ENCODE measurements at regions not wholly inside any gene's neighbourhood (a gene's known extent, or its start where the extent isn't known, plus 50 kb on each side); places are given as distances from the start of the nearest gene placed in this dataset.

DNA sequence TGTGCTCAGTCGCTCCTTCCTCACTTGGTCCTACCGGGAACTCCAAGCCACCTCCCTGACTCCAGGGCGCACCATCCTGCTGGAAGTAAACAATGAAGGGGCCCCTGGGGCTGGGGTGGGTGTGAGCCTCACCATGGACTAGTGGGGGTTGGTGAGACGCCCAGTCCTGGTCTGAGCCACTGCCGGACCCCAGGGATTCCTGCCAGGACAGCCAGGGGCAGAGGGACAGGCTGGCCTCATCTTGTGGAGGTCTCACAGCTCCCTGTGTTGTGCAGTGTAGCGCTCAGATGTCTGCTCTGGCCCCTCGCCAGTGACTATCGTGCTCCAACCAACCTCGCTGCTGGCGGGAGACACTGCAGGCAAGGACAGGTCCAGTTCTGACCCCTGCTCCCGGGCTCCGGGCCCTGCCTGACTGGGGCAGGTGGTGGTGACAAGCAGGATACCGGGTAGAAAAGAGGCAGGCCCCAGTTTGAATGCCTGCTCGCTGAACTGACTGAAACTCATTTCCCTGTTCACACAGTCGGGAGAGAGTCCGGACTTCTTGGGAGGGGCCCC lies 1021.4 kb downstream of the BRD1 start:
- no peak overlapping the region for H3K4me3 ChIP-seq (ENCODE audit: severe bottlenecking)
- TF ChIP-seq, protein P1, sequence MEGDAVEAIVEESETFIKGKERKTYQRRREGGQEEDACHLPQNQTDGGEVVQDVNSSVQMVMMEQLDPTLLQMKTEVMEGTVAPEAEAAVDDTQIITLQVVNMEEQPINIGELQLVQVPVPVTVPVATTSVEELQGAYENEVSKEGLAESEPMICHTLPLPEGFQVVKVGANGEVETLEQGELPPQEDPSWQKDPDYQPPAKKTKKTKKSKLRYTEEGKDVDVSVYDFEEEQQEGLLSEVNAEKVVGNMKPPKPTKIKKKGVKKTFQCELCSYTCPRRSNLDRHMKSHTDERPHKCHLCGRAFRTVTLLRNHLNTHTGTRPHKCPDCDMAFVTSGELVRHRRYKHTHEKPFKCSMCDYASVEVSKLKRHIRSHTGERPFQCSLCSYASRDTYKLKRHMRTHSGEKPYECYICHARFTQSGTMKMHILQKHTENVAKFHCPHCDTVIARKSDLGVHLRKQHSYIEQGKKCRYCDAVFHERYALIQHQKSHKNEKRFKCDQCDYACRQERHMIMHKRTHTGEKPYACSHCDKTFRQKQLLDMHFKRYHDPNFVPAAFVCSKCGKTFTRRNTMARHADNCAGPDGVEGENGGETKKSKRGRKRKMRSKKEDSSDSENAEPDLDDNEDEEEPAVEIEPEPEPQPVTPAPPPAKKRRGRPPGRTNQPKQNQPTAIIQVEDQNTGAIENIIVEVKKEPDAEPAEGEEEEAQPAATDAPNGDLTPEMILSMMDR (IDR thresholded peaks at IDR 0.05; ENCODE audit: poor library complexity, severe bottlenecking), result no peak
- H3K9me3 ChIP-seq (ENCODE audit: severe bottlenecking), result no peaks in the 10 kb centered on the region
- no peaks in the 10 kb centered on the region for H3K4me1 ChIP-seq (ENCODE audit: insufficient read depth, poor library complexity, severe bottlenecking)
- no peak overlapping the region for H3K27ac ChIP-seq (ENCODE audit: poor library complexity, severe bottlenecking)
- H3K27me3 ChIP-seq (ENCODE audit: insufficient read depth, poor library complexity, severe bottlenecking), result no peaks in the 10 kb centered on the region
- no peaks in the 10 kb centered on the region for H3K36me3 ChIP-seq (ENCODE audit: low read depth)
- no peak for DNase-seq (ENCODE audit: low spot score)
- ATAC-seq (ENCODE audit: low read depth), result no peak

DNA sequence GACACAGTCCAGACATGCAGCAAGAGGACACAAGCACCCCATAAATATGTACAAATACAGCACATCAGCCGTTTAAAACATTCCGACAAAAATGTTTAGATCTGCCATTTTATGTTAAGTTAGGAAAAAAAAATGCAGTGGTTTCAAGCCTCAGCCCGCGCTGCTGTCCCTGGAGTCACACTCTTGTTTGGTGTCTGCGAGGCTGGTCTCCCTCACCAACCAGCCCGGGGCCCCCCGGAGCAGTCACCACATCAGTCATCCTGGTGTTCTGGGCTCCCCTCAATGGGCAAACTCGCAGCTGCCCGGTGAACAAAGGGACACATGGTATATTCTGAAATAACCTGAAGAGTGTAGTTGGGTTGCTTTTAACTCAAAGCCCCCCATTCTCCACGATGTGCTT lies 1022.2 kb downstream of the BRD1 start:
- no peak overlapping the region for H3K4me3 ChIP-seq (ENCODE audit: severe bottlenecking)
- DNase-seq (ENCODE audit: low spot score) (no peak), ATAC-seq (ENCODE audit: low read depth) (no peak)
- no peaks in the 10 kb centered on the region for H3K9me3 ChIP-seq (ENCODE audit: severe bottlenecking)
- no peak overlapping the region for H3K27ac ChIP-seq (ENCODE audit: poor library complexity, severe bottlenecking)
- TF ChIP-seq, protein P1 (IDR thresholded peaks at IDR 0.05; ENCODE audit: poor library complexity, severe bottlenecking), result no peak
- no peaks in the 10 kb centered on the region for H3K27me3 ChIP-seq (ENCODE audit: insufficient read depth, poor library complexity, severe bottlenecking)
- no peaks in the 10 kb centered on the region for H3K4me1 ChIP-seq (ENCODE audit: insufficient read depth, poor library complexity, severe bottlenecking)
- H3K36me3 ChIP-seq (ENCODE audit: low read depth), result no peaks in the 10 kb centered on the region

DNA sequence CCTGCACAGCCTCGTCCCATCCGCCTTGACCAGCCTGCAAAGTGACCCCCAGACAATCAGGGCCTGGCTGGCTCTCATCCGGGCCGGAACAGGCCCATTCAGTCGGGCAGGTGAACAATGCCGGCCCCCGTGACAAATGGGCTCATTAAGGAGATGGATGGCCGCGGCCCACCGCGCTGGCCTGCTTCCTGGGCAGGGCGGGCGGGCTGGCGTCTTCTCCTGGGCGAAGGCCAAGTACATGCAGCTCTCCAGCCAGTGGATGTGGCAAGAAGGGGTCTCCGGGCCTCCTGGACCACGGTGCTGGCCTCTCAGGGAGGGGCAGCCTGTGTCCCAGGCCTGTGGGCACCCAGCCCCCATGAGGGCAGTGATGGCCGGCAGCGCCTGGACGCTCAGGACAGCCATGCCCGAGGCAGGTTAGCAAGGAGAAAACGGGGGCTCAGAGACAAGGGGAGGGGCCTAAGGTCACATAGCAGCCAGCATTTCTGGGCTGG lies 1022.8 kb downstream of the BRD1 start:
- ATAC-seq (ENCODE audit: low read depth), result no peak
- Histone ChIP-seq H3K4me1 (ENCODE audit: insufficient read depth, poor library complexity, severe bottlenecking) (no peaks in the 10 kb centered on the region), H3K9me3 (ENCODE audit: severe bottlenecking) (no peaks in the 10 kb centered on the region), H3K27me3 (ENCODE audit: insufficient read depth, poor library complexity, severe bottlenecking) (no peaks in the 10 kb centered on the region), H3K4me3 (ENCODE audit: severe bottlenecking) (no peak overlapping the region), H3K36me3 (ENCODE audit: low read depth) (no peaks in the 10 kb centered on the region), H3K27ac (ENCODE audit: poor library complexity, severe bottlenecking) (no peak overlapping the region)
- TF ChIP-seq, protein P1 (IDR thresholded peaks at IDR 0.05; ENCODE audit: poor library complexity, severe bottlenecking), result no peak
- no peak for DNase-seq (ENCODE audit: low spot score)

DNA sequence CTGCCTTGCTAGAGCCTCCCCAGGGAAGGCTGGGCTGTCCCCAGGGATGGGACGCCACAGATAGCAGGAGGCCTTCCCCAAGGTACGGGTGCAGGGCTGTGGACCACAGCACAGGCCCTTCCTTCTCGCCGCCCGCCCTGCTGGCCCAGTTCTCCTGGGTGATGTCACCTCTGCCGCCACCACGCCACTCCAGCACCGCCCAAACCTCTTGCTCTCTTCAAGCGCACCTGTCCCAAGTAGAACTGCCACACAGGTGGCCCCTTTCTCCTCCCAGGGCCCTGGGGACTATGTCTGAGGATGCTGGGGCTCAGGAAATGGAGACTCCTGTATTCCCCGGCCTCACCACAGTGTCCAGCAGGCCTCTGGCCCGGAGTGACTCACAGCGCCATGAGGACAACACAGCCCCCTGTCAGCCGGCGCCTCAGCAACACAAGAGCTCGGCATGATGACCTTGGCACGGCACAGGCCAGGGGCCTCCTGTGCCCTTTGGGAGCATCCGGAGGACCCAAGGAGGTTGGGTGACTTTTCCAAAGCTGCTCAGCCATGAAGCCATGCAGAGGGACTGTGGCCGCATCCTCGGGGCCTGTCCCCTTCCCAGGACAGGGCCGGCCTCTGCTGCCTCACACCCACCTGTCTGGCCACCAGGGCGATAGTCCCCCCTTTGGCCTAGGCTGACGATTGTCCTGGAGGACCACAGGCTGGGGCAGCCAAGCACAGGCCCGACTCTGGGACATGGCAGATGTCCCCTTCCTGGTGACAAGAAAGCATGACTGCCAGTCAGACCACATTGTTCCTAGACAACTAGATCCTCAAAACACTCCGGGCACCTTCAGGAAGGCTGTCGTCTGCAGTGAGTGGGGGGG lies 1023.5 kb downstream of the BRD1 start:
- Histone ChIP-seq H3K9me3 (ENCODE audit: severe bottlenecking) (no peaks in the 10 kb centered on the region), H3K36me3 (ENCODE audit: low read depth) (no peaks in the 10 kb centered on the region), H3K27ac (ENCODE audit: poor library complexity, severe bottlenecking) (no peak overlapping the region), H3K4me1 (ENCODE audit: insufficient read depth, poor library complexity, severe bottlenecking) (no peaks in the 10 kb centered on the region), H3K27me3 (ENCODE audit: insufficient read depth, poor library complexity, severe bottlenecking) (no peaks in the 10 kb centered on the region), H3K4me3 (ENCODE audit: severe bottlenecking) (no peak overlapping the region)
- DNase-seq (ENCODE audit: low spot score), result no peak
- TF ChIP-seq, protein P1 (IDR thresholded peaks at IDR 0.05; ENCODE audit: poor library complexity, severe bottlenecking), result no peak
- ATAC-seq (ENCODE audit: low read depth), result no peak
